Thyroid gland (tissue), 4 donors: ENCODE measurements at regions not wholly inside any gene's neighbourhood (a gene's known extent, or its start where the extent isn't known, plus 50 kb on each side); places are given as distances from the start of the nearest gene placed in this dataset.
A peak's percentile ranks its signal among the peaks of the same experiment; 100 is the strongest.

Experiments used
- CTCF ChIP-seq, 6 experiments: fragments of 200-600 bp in 3 of 6; fragments of 450-650 bp in 3 of 6; sonication (generic) in 3 of 6; IDR thresholded peaks; one replicate each; pipeline ENCODE4 v1.5.1; 2016 to 2019; ENCODE audit warnings: antibody characterized with exemption in 6 of 6, mild to moderate bottlenecking in 2 of 6, inconsistent platforms in 1 of 6, moderate library complexity in 1 of 6
- POLR2A ChIP-seq, 2 donors: fragments of 450-650 bp; IDR thresholded peaks; one replicate each; pipeline ENCODE4 v1.6.1; 2017; ENCODE audit warnings: antibody characterized with exemption in 2 of 2, mild to moderate bottlenecking in 2 of 2, moderate library complexity in 1 of 2

- TF ChIP-seq CTCF (IDR thresholded peaks at IDR 0.05), result peak in 1 of 6 experiments; percentile 10
- TF ChIP-seq POLR2A (IDR thresholded peaks at IDR 0.05), result no peak
Measured at GRCh38 chr15:81809543-81809942, 236.3 kb downstream of the MEX3B start.
